RWPE2 (cell line): ENCODE measurements at regions not wholly inside any gene's neighbourhood (a gene's known extent, or its start where the extent isn't known, plus 50 kb on each side); places are given as distances from the start of the nearest gene placed in this dataset.

Experiments used
- ATAC-seq: fragments of 200-7000 bp; cut with Tn5 transposase; 3 replicates; pipeline ENCODE4 v1.9.1; 2021; ENCODE audit warnings: low read depth
- DNase-seq: peaks from one replicate; pipeline ENCODE4 v3.0.0-alpha.2; 2020; ENCODE audit warnings: low spot score
- H3K27ac ChIP-seq: fragments of 450-650 bp; 2 replicates; pipeline ENCODE4 v1.5.1; 2017; ENCODE audit warnings: mild to moderate bottlenecking; ENCODE audit not compliant: poor library complexity, severe bottlenecking
- H3K27me3 ChIP-seq: fragments of 250-450 bp; sonication (Bioruptor Pico); 2 replicates; pipeline ENCODE4 v1.5.1; 2021; ENCODE audit warnings: mild to moderate bottlenecking, moderate library complexity; ENCODE audit not compliant: insufficient read depth, poor library complexity, severe bottlenecking
- H3K36me3 ChIP-seq: fragments of 250-450 bp; sonication (Bioruptor Pico); 2 replicates; pipeline ENCODE4 v1.5.1; 2020; ENCODE audit warnings: low read depth, mild to moderate bottlenecking, moderate library complexity
- H3K4me1 ChIP-seq: fragments of 250-450 bp; sonication (Bioruptor Pico); 2 replicates; pipeline ENCODE4 v1.5.1; 2021; ENCODE audit warnings: mild to moderate bottlenecking, moderate library complexity; ENCODE audit not compliant: insufficient read depth, poor library complexity, severe bottlenecking
- H3K4me3 ChIP-seq: fragments of 250-450 bp; sonication (Bioruptor Pico); 2 replicates; pipeline ENCODE4 v1.5.1; 2021; ENCODE audit warnings: mild to moderate bottlenecking, moderate library complexity; ENCODE audit not compliant: severe bottlenecking
- H3K9me3 ChIP-seq: fragments of 250-450 bp; sonication (Bioruptor Pico); 2 replicates; pipeline ENCODE4 v1.5.1; 2021; ENCODE audit warnings: mild to moderate bottlenecking, moderate library complexity; ENCODE audit not compliant: severe bottlenecking
- TF ChIP-seq, protein P1 (sequence below): fragments of 450-650 bp; IDR thresholded peaks from one replicate; pipeline ENCODE4 v1.5.1; 2017; ENCODE audit warnings: mild to moderate bottlenecking, moderate library complexity; ENCODE audit not compliant: poor library complexity, severe bottlenecking

DNA sequence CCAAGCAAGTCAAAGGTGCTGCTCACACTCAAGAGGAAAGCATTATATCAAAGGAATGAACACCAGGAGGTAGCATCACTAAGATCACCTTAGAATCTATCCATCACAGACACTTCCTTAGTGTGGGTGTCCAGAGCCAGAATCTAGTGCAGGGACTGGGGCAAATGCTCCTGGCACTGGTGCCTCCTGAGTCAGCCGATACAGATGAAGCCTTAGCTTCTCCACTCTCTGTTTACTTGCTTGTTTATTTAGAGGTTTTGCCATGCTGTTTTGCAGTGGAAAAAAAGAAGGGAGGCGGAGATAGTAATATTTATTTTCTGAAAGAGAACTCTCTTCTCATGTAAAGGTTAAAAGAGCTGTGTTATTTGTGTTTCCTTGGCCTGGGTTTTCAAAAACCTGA is 303.1 kb downstream of the WDR11 start:
- TF ChIP-seq, protein P1, sequence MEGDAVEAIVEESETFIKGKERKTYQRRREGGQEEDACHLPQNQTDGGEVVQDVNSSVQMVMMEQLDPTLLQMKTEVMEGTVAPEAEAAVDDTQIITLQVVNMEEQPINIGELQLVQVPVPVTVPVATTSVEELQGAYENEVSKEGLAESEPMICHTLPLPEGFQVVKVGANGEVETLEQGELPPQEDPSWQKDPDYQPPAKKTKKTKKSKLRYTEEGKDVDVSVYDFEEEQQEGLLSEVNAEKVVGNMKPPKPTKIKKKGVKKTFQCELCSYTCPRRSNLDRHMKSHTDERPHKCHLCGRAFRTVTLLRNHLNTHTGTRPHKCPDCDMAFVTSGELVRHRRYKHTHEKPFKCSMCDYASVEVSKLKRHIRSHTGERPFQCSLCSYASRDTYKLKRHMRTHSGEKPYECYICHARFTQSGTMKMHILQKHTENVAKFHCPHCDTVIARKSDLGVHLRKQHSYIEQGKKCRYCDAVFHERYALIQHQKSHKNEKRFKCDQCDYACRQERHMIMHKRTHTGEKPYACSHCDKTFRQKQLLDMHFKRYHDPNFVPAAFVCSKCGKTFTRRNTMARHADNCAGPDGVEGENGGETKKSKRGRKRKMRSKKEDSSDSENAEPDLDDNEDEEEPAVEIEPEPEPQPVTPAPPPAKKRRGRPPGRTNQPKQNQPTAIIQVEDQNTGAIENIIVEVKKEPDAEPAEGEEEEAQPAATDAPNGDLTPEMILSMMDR, result no peak
- Histone ChIP-seq H3K9me3 (no peaks in the 10 kb centered on the region), H3K27me3 (no peaks in the 10 kb centered on the region), H3K4me1 (peaks cover 11% of the 10 kb centered on the region), H3K4me3 (no peak overlapping the region), H3K27ac (no peak overlapping the region), H3K36me3 (no peaks in the 10 kb centered on the region)
- no peak for DNase-seq
- no peak for ATAC-seq

- DNase-seq, result no peak
- H3K4me3 ChIP-seq, result no peak overlapping the region
- H3K27me3 ChIP-seq, result no peaks in the 10 kb centered on the region
- ATAC-seq, result 0 out of 3 replicates have a peak, but pooled peaks have one; percentile 24
- TF ChIP-seq, protein P1, result no peak
- no peak overlapping the region for H3K27ac ChIP-seq
- H3K36me3 ChIP-seq, result no peaks in the 10 kb centered on the region
- H3K9me3 ChIP-seq, result no peaks in the 10 kb centered on the region
- peaks cover 16% of the 10 kb centered on the region for H3K4me1 ChIP-seq
Observed at GRCh38 chr10:121154846-121155245, 303.7 kb downstream of the WDR11 start.

DNA sequence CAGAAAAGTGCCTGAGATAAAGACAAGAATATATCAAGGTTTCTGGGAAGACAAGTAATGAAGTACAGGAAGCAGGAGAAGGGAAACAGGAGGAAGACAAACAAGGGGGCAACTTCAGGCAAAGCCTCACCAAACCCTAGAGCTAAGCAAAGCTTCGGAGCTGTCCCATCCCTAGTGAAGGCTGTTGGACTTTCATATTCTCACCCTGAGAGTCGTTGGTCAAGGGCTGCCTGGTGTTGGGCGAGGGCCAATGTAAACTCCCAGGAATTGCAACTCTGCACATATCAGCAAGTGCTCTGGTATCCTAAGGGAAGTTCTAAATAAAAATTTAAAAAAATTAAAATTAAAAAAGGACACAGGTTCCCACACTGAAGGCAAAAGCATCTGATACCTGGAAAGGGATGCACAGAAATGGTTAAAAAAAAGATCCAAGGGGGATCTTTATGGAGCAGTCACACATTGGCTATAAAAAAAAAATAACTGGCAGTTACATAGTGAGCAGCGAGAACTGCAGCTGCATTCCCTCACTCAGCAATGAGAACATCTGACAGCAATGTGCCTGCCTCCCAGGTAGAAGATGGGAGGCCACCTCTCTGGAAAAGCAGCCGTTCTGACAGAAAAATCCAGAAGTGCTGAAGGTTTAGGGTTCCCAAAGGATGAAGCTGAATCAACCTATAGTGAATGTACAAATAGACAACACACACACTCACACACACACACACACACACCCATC is 304.7 kb downstream of the WDR11 start:
- DNase-seq (no peak), ATAC-seq (no peak)
- Histone ChIP-seq H3K27ac (no peak overlapping the region), H3K36me3 (no peaks in the 10 kb centered on the region), H3K4me1 (peaks cover 16% of the 10 kb centered on the region), H3K4me3 (no peak overlapping the region), H3K9me3 (no peaks in the 10 kb centered on the region), H3K27me3 (no peaks in the 10 kb centered on the region)
- TF ChIP-seq, protein P1, result no peak

- H3K4me1 ChIP-seq, result peaks cover 16% of the 10 kb centered on the region
- H3K9me3 ChIP-seq, result no peaks in the 10 kb centered on the region
- no peak for ATAC-seq
- TF ChIP-seq, protein P1, result no peak
- no peaks in the 10 kb centered on the region for H3K27me3 ChIP-seq
- H3K36me3 ChIP-seq, result no peaks in the 10 kb centered on the region
- no peak overlapping the region for H3K27ac ChIP-seq
- no peak for DNase-seq
- no peak overlapping the region for H3K4me3 ChIP-seq
Observed at GRCh38 chr10:121157998-121158397, 306.8 kb downstream of the WDR11 start.

GRCh38 chr10:121158988-121159579 is 307.9 kb downstream of the WDR11 start:
- no peak for DNase-seq
- H3K4me3 ChIP-seq, result no peak overlapping the region
- TF ChIP-seq, protein P1, result no peak
- ATAC-seq, result peak; percentile 79
- H3K36me3 ChIP-seq, result no peaks in the 10 kb centered on the region
- H3K27ac ChIP-seq, result peak overlapping the region; percentile 17
- no peaks in the 10 kb centered on the region for H3K27me3 ChIP-seq
- no peaks in the 10 kb centered on the region for H3K9me3 ChIP-seq
- peaks cover 16% of the 10 kb centered on the region for H3K4me1 ChIP-seq
